Transverse colon (tissue), 4 donors: ENCODE measurements at regions not wholly inside any gene's neighbourhood (a gene's known extent, or its start where the extent isn't known, plus 50 kb on each side); places are given as distances from the start of the nearest gene placed in this dataset.
"Not testable (repeated sequence)": the region's sequence is repeated elsewhere in the genome, so short reads cannot be mapped to it uniquely, and the experiment has no call there.

Experiments used
- DNase-seq: peaks from one replicate; pipeline ENCODE4 v3.0.0-alpha.2; 2019
- H3K27ac ChIP-seq, 4 donors: fragments of 200-600 bp; sonication (generic); 2 replicates each; pipeline ENCODE4 v1.5.1; 2016 to 2018; ENCODE audit warnings: inconsistent platforms in 4 of 4
- H3K27me3 ChIP-seq: fragments of 200-600 bp; sonication (generic); 2 replicates; pipeline ENCODE4 v1.5.1; 2017; ENCODE audit warnings: inconsistent platforms
- H3K36me3 ChIP-seq, 4 donors: fragments of 200-600 bp; sonication (generic); 2 replicates each; pipeline ENCODE4 v1.5.1; 2017 to 2019; ENCODE audit warnings: inconsistent platforms in 4 of 4
- H3K4me1 ChIP-seq, 4 donors: fragments of 200-600 bp; sonication (generic); 2 replicates each; pipeline ENCODE4 v1.5.1; 2017 to 2020; ENCODE audit warnings: inconsistent platforms in 4 of 4
- H3K4me3 ChIP-seq, 4 donors: fragments of 200-600 bp; sonication (generic); 1 replicate in 1 of 4; 2 replicates in 3 of 4; pipeline versions ENCODE4 v1.5.1 to v1.6.1; 2017 to 2019; ENCODE audit warnings: inconsistent platforms in 4 of 4
- H3K9me3 ChIP-seq, 2 donors: fragments of 200-600 bp; sonication (generic); 2 replicates each; pipeline ENCODE4 v1.5.1; 2017 to 2019; ENCODE audit warnings: inconsistent platforms in 2 of 2
- WGBS, 2 donors: methylation state at CpG; one replicate each; pipeline ENCODE4 v1.1.5; 2018; ENCODE audit warnings: low coverage in 1 of 2; 5-methylcytosine and 5-hydroxymethylcytosine counted together
- in situ Hi-C, 4 donors: fragments of 200-750 bp; cut with MboI; loops; one replicate each; pipeline versions ENCODE4 v1.15.0 to v1.15.1; 2017; ENCODE audit warnings: low sequenced_read_pairs in 3 of 4, low pct_ligation_motif_present in 1 of 4, low pct_unique_long_range_greater_than_20kb in 1 of 4
- intact Hi-C: fragments of 100-400 bp; cut with DNase I; formaldehyde crosslinking; loops from one replicate; pipeline ENCODE4 v1.15.1; 2023; ENCODE audit warnings: low total_unique reads

GRCh38 chr9:41354060-41354934 is 165.2 kb upstream of the ZNG1F start:
- H3K9me3 ChIP-seq, H3K4me1 ChIP-seq, in situ Hi-C loops, H3K27me3 ChIP-seq, intact Hi-C loops, H3K36me3 ChIP-seq, DNase-seq: not testable (repeated sequence)
- peak overlapping the region in 2 of 4 donors; percentile 45 to 60 for H3K27ac ChIP-seq
- WGBS, 2 donors: 46% methylated on average over 25 of the region's 47 CpGs; no CpG with 5 or more reads in 1 of the 2 donors
- peak overlapping the region in 3 of 4 donors; percentile 16 to 44 (median 16) for H3K4me3 ChIP-seq

GRCh38 chr9:41353026-41353425 is 163.9 kb upstream of the ZNG1F start:
- H3K9me3 ChIP-seq, H3K36me3 ChIP-seq, intact Hi-C loops, H3K27ac ChIP-seq, DNase-seq, H3K4me1 ChIP-seq, in situ Hi-C loops, H3K4me3 ChIP-seq, H3K27me3 ChIP-seq: not testable (repeated sequence)
- WGBS, 2 donors: 93% methylated on average over 18 of the region's 20 CpGs; no CpG with 5 or more reads in 1 of the 2 donors

- H3K4me3 ChIP-seq, H3K27me3 ChIP-seq, in situ Hi-C loops, H3K4me1 ChIP-seq, H3K27ac ChIP-seq, H3K9me3 ChIP-seq, H3K36me3 ChIP-seq, intact Hi-C loops, DNase-seq: not testable (repeated sequence)
- WGBS, 2 donors: 93% methylated on average over 19 of the region's 20 CpGs; no CpG with 5 or more reads in 1 of the 2 donors
Measured at GRCh38 chr9:41352390-41352789, 163.3 kb upstream of the ZNG1F start.

- H3K4me1 ChIP-seq, H3K4me3 ChIP-seq, in situ Hi-C loops, DNase-seq, H3K9me3 ChIP-seq, H3K27me3 ChIP-seq, H3K36me3 ChIP-seq, H3K27ac ChIP-seq, intact Hi-C loops: not testable (repeated sequence)
- 82% methylated on average over 3 of the region's 3 CpGs; no CpG with 5 or more reads in 1 of the 2 donors for WGBS, 2 donors
Measured at GRCh38 chr9:41347893-41348292, 158.8 kb upstream of the ZNG1F start.

GRCh38 chr9:41332562-41332961 is 143.4 kb upstream of the ZNG1F start:
- intact Hi-C loops, H3K27ac ChIP-seq, H3K4me3 ChIP-seq, H3K27me3 ChIP-seq, H3K36me3 ChIP-seq, H3K4me1 ChIP-seq, DNase-seq, in situ Hi-C loops, H3K9me3 ChIP-seq: not testable (repeated sequence)
- no CpG with 5 or more reads among the region's 5 CpGs for WGBS, 2 donors

GRCh38 chr9:41321277-41321676 is 132.2 kb upstream of the ZNG1F start:
- DNase-seq, intact Hi-C loops, in situ Hi-C loops, H3K27ac ChIP-seq, H3K4me1 ChIP-seq, H3K36me3 ChIP-seq, H3K9me3 ChIP-seq, H3K4me3 ChIP-seq, H3K27me3 ChIP-seq: not testable (repeated sequence)
- WGBS, 2 donors: 67% methylated on average over 2 of the region's 2 CpGs; no CpG with 5 or more reads in 1 of the 2 donors

- in situ Hi-C loops, H3K4me1 ChIP-seq, H3K36me3 ChIP-seq, H3K27ac ChIP-seq, H3K4me3 ChIP-seq, intact Hi-C loops, H3K9me3 ChIP-seq, H3K27me3 ChIP-seq, DNase-seq: not testable (repeated sequence)
- WGBS, 2 donors: 72% methylated on average over 6 of the region's 6 CpGs
Measured at GRCh38 chr9:41308953-41309352, 119.8 kb upstream of the ZNG1F start.

- in situ Hi-C loops, H3K27me3 ChIP-seq, intact Hi-C loops, H3K9me3 ChIP-seq, H3K36me3 ChIP-seq, H3K27ac ChIP-seq, H3K4me1 ChIP-seq, DNase-seq, H3K4me3 ChIP-seq: not testable (repeated sequence)
- WGBS, 2 donors: 91 to 92% methylated on average over 2 to 16 of the region's 16 CpGs
Measured at GRCh38 chr9:41285744-41286143, 96.6 kb upstream of the ZNG1F start.

- intact Hi-C loops, in situ Hi-C loops, H3K27ac ChIP-seq, H3K27me3 ChIP-seq, DNase-seq, H3K4me1 ChIP-seq, H3K4me3 ChIP-seq, H3K36me3 ChIP-seq, H3K9me3 ChIP-seq: not testable (repeated sequence)
- WGBS, 2 donors: 82% methylated on average over 11 of the region's 31 CpGs; no CpG with 5 or more reads in 1 of the 2 donors
Measured at GRCh38 chr9:41280299-41281238, 91.5 kb upstream of the ZNG1F start.

- not testable (repeated sequence) for H3K36me3 ChIP-seq
Measured at GRCh38 chr9:41279437-41279836, 90.3 kb upstream of the ZNG1F start.

More at GRCh38 chr9:41279437-41279836, 90.3 kb upstream of the ZNG1F start:
- H3K9me3 ChIP-seq, intact Hi-C loops, H3K27ac ChIP-seq, H3K27me3 ChIP-seq, DNase-seq, H3K4me1 ChIP-seq, H3K4me3 ChIP-seq, in situ Hi-C loops: not testable (repeated sequence)
- WGBS, 2 donors: 95% methylated on average over 11 of the region's 13 CpGs; no CpG with 5 or more reads in 1 of the 2 donors
